ENCODE measurements at regions not wholly inside any gene's neighbourhood (a gene's known extent, or its start where the extent isn't known, plus 50 kb on each side); places are given as distances from the start of the nearest gene placed in this dataset.

DNA sequence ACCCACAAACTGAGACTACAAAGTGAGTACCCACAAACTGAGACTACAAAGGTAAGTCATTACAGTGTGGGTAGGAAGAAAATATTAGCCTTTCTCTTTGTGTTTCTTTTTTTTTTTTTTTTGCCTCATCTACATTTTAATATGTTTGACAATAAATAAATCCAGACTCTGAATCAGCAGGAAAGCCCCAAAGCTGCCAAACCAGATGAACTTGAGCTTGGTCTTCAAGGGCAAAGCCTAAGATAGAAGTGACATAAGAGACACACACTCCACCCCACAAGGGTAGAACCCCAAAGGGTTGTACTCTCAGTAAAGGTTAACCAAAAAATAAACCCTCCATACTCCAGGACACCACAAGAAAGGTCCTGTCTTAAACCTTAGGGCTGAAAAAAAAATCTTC lies 326.8 kb upstream of the ARID1B start:
- H3K9me3 ChIP-seq (ENCODE audit: severe bottlenecking), result no peaks in the 10 kb centered on the region
- no peaks in the 10 kb centered on the region for H3K36me3 ChIP-seq
- no peaks in the 10 kb centered on the region for H3K27me3 ChIP-seq (ENCODE audit: insufficient read depth, low read depth, severe bottlenecking)
- DNase-seq, result no peak
- H3K4me3 ChIP-seq (ENCODE audit: low read depth, low read length), result no peak overlapping the region
- no peak overlapping the region for H3K27ac ChIP-seq
- TF ChIP-seq, protein P1, sequence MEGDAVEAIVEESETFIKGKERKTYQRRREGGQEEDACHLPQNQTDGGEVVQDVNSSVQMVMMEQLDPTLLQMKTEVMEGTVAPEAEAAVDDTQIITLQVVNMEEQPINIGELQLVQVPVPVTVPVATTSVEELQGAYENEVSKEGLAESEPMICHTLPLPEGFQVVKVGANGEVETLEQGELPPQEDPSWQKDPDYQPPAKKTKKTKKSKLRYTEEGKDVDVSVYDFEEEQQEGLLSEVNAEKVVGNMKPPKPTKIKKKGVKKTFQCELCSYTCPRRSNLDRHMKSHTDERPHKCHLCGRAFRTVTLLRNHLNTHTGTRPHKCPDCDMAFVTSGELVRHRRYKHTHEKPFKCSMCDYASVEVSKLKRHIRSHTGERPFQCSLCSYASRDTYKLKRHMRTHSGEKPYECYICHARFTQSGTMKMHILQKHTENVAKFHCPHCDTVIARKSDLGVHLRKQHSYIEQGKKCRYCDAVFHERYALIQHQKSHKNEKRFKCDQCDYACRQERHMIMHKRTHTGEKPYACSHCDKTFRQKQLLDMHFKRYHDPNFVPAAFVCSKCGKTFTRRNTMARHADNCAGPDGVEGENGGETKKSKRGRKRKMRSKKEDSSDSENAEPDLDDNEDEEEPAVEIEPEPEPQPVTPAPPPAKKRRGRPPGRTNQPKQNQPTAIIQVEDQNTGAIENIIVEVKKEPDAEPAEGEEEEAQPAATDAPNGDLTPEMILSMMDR (IDR thresholded peaks at IDR 0.05; ENCODE audit: low read depth, low read length), result no peak

DNA sequence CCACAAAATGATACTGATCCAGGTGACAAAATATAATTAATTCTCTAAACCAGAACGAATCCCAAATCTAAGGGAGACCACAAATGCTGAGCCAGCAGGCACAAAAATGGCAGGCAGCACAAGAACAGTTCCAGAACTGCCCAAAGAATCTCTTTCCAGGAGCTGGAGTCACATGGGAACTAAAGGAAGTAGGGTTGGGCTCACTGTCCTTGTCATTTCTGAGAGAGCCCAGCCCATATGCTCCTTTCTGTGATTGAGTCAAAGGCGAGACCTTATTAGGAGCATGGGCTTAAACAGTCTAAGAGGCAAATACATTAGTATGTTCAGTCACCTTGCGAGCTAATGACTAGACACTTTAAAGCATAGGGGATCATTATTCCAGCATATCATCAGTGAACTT lies 327.6 kb upstream of the ARID1B start:
- DNase-seq, result no peak
- TF ChIP-seq, protein P1 (IDR thresholded peaks at IDR 0.05; ENCODE audit: low read depth, low read length), result no peak
- no peak overlapping the region for H3K4me3 ChIP-seq (ENCODE audit: low read depth, low read length)
- no peaks in the 10 kb centered on the region for H3K27me3 ChIP-seq (ENCODE audit: insufficient read depth, low read depth, severe bottlenecking)
- H3K27ac ChIP-seq, result no peak overlapping the region
- no peaks in the 10 kb centered on the region for H3K36me3 ChIP-seq
- H3K9me3 ChIP-seq (ENCODE audit: severe bottlenecking), result no peaks in the 10 kb centered on the region

DNA sequence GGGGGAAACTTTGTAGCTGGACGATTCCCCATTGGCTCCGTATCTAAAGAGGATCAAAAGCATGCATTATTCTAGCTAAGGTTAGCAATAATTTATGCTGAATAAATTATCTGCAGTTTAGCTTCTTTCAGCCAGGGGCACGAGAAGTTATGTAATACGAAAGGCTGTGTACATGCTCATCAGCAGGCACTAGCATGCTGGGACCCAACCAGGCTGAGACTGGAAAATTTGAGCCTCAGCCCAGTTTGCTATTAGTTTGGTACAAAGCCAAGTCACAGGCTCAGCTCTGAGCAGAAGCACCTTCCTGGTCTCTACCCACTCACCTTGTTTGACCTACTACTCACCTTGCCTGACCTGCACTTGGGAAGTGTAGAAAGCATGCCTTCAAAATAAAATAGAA lies 328.1 kb upstream of the ARID1B start:
- no peaks in the 10 kb centered on the region for H3K27me3 ChIP-seq (ENCODE audit: insufficient read depth, low read depth, severe bottlenecking)
- H3K36me3 ChIP-seq, result no peaks in the 10 kb centered on the region
- no peak overlapping the region for H3K4me3 ChIP-seq (ENCODE audit: low read depth, low read length)
- no peaks in the 10 kb centered on the region for H3K9me3 ChIP-seq (ENCODE audit: severe bottlenecking)
- TF ChIP-seq, protein P1 (IDR thresholded peaks at IDR 0.05; ENCODE audit: low read depth, low read length), result no peak
- no peak for DNase-seq
- no peak overlapping the region for H3K27ac ChIP-seq

DNA sequence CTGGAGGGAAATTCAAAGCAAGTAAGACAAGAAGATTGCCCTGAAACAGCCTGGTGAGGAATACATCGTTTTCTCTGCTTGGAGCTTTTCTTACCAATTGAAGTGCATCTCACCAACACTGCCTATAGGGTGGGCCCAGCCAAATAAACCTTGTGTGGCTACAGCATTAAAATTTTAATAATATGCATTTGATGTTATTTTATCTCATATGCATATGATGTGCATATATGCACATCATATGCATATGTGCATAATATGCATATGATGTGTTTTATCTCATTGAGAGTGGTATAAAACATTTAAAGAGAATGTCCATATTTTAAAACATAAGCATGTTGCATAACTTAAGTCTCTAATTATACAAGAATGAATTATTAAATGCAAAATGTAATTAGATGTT lies 328.6 kb upstream of the ARID1B start:
- no peak overlapping the region for H3K27ac ChIP-seq
- H3K27me3 ChIP-seq (ENCODE audit: insufficient read depth, low read depth, severe bottlenecking), result no peaks in the 10 kb centered on the region
- no peaks in the 10 kb centered on the region for H3K9me3 ChIP-seq (ENCODE audit: severe bottlenecking)
- no peak for DNase-seq
- no peaks in the 10 kb centered on the region for H3K36me3 ChIP-seq
- TF ChIP-seq, protein P1 (IDR thresholded peaks at IDR 0.05; ENCODE audit: low read depth, low read length), result no peak
- no peak overlapping the region for H3K4me3 ChIP-seq (ENCODE audit: low read depth, low read length)

DNA sequence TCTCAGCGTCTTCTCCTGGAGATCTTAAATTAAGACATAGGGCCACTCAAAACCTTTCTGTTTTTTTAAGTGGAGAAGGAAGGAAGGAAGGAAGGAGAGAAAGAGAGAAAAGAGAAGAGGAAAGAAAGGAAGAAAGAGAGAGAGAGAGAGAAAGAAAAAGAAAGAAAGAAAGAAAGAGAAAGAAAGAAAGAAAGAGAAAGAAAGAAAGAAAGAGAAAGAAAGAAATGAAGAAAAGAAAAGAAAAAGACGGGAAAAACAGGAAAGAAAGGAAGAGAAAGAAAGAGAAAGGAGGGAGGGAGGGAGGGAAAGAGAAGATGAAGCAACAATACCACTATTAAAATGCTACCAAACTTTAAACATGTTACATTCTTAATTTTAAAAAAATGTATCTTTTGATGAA lies 336.5 kb upstream of the ARID1B start:
- Histone ChIP-seq H3K27ac (no peak overlapping the region), H3K27me3 (ENCODE audit: insufficient read depth, low read depth, severe bottlenecking) (no peaks in the 10 kb centered on the region), H3K9me3 (ENCODE audit: severe bottlenecking) (peaks cover 6% of the 10 kb centered on the region), H3K36me3 (no peaks in the 10 kb centered on the region), H3K4me3 (ENCODE audit: low read depth, low read length) (no peak overlapping the region)
- TF ChIP-seq, protein P1 (IDR thresholded peaks at IDR 0.05; ENCODE audit: low read depth, low read length), result no peak
- no peak for DNase-seq

DNA sequence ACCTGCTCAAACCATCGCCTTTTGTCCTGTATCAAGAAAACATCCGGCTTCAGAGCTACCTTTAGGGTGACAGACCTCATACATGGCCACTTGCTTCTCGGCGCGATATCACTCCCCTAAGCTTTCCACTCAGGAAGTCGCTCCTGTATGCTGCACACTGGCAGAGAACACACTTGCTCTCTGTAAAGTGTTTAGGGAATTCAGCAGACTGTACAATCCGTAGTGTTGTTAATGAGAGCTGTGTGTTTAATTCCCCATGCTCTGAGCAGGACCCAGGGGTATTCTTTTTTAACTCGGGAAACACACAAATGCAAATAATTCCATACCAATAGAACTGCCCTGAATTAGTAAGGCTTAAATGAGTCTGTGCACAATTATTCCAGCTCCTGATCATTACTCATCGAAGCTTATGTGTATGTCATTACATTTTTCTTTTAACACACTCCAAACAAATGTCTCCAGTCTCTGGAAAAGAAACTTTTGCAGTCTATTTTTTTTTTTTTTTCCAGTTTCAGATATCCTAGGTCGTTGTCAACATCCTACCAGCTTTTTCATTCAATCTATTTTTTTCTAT lies 338.7 kb upstream of the ARID1B start:
- Histone ChIP-seq H3K27ac (no peak overlapping the region), H3K27me3 (ENCODE audit: insufficient read depth, low read depth, severe bottlenecking) (no peaks in the 10 kb centered on the region), H3K36me3 (no peaks in the 10 kb centered on the region), H3K9me3 (ENCODE audit: severe bottlenecking) (peaks cover 6% of the 10 kb centered on the region), H3K4me3 (ENCODE audit: low read depth, low read length) (no peak overlapping the region)
- DNase-seq, result no peak
- TF ChIP-seq, protein P1 (IDR thresholded peaks at IDR 0.05; ENCODE audit: low read depth, low read length), result no peak

All from WERI-Rb-1 (cell line).